ENCODE measurements at regions not wholly inside any gene's neighbourhood (a gene's known extent, or its start where the extent isn't known, plus 50 kb on each side); places are given as distances from the start of the nearest gene placed in this dataset.

DNA sequence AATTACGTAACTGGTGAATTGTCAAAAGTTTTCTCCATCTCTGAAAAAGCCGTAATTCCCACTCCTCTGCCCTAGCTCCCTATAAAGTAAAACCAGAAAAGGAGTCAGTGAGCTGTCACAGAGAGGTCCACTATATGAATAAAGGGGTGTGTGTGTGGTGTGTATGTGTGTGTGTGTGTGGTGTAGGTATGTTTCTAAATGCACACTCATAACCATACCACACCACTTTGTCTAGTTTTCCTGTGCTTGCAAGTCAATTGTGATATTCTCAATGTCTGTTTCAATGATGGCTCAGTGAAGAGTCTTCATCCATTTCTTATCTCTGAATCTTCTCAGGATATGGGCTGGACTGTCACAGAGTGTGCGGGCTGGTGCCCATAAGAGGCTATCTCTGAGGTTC lies 54.8 kb upstream of the CCDC68 start:
- H3K4me3 Mint-ChIP-seq: no peak overlapping the region
- ChIA-PET POLR2A (no interaction called here), CTCF (no interaction called here)
- no peaks in the 10 kb centered on the region for H3K9me3 Mint-ChIP-seq (ENCODE audit: insufficient read depth)
- DNase-seq (no peak), ATAC-seq (no peak)
- no peak overlapping the region for H3K27ac Mint-ChIP-seq
- H3K36me3 Mint-ChIP-seq (ENCODE audit: low read depth): no peaks in the 10 kb centered on the region
- H3K27me3 Mint-ChIP-seq (ENCODE audit: low read depth): peaks cover 2% of the 10 kb centered on the region
- H3K4me1 Mint-ChIP-seq (ENCODE audit: low read depth): no peaks in the 10 kb centered on the region

- CTCF ChIA-PET: no interaction called here
- H3K27me3 Mint-ChIP-seq (ENCODE audit: low read depth): no peaks in the 10 kb centered on the region
- ATAC-seq (no peak), DNase-seq (no peak)
- H3K4me1 Mint-ChIP-seq (ENCODE audit: low read depth): no peaks in the 10 kb centered on the region
- H3K27ac Mint-ChIP-seq: no peak overlapping the region
- POLR2A ChIA-PET: no interaction called here
- no peaks in the 10 kb centered on the region for H3K36me3 Mint-ChIP-seq (ENCODE audit: low read depth)
- no peak overlapping the region for H3K4me3 Mint-ChIP-seq
- no peaks in the 10 kb centered on the region for H3K9me3 Mint-ChIP-seq (ENCODE audit: insufficient read depth)
Measured at GRCh38 chr18:55013685-55014084, 54.4 kb upstream of the CCDC68 start.

GRCh38 chr18:55013086-55013485 lies 53.8 kb upstream of the CCDC68 start:
- no peak overlapping the region for H3K4me3 Mint-ChIP-seq
- no peak for DNase-seq
- ChIA-PET CTCF (no interaction called here), POLR2A (no interaction called here)
- ATAC-seq: no peak
- H3K9me3 Mint-ChIP-seq (ENCODE audit: insufficient read depth): no peaks in the 10 kb centered on the region
- H3K4me1 Mint-ChIP-seq (ENCODE audit: low read depth): no peaks in the 10 kb centered on the region
- no peaks in the 10 kb centered on the region for H3K36me3 Mint-ChIP-seq (ENCODE audit: low read depth)
- no peaks in the 10 kb centered on the region for H3K27me3 Mint-ChIP-seq (ENCODE audit: low read depth)
- no peak overlapping the region for H3K27ac Mint-ChIP-seq

DNA sequence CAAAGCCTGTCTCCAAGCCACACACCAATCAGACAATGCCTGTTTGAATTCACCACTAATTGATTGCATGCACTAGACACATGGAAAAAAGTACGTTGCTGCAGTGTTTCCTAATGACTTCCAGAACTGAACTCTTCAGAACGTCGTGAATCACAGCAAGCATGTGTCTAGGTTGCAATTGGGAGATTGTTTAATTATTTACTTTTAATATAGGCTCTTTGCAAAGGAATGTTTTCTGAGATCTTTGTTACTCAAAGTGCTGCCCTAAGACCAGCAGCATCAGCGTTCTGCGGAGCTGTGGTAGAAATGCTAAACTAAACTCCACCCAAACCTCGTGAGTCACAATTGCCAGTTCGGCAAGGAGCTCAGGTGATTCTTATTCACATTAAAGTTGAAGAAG lies 52.7 kb upstream of the CCDC68 start:
- POLR2A ChIA-PET: no interaction called here
- Mint-ChIP-seq H3K4me3 (no peak overlapping the region), H3K27ac (no peak overlapping the region), H3K4me1 (ENCODE audit: low read depth) (no peaks in the 10 kb centered on the region), H3K36me3 (ENCODE audit: low read depth) (no peaks in the 10 kb centered on the region), H3K9me3 (ENCODE audit: insufficient read depth) (no peaks in the 10 kb centered on the region), H3K27me3 (ENCODE audit: low read depth) (no peaks in the 10 kb centered on the region)
- ATAC-seq: no peak
- no peak for DNase-seq
- CTCF ChIA-PET: no interaction called here

All from activated CD8-positive, alpha-beta T cell treated with anti-CD3 and anti-CD28 coated beads, Interleukin-2, amount 10 ng/mL, durations not matched to agents 7 days and 5 days (primary cell).